Liver (tissue), 8 donors: ENCODE measurements at regions not wholly inside any gene's neighbourhood (a gene's known extent, or its start where the extent isn't known, plus 50 kb on each side); places are given as distances from the start of the nearest gene placed in this dataset.

Source experiments
- DNase-seq: peaks from one replicate; pipeline ENCODE4 v3.0.0-alpha.2; 2017; ENCODE audit warnings: low spot score
- H3K27ac ChIP-seq, 2 donors: one replicate each; pipeline ENCODE4 v1.7.0; 2013; ENCODE audit warnings: inconsistent platforms in 2 of 2, low read length in 2 of 2, control low read depth in 1 of 2, low read depth in 1 of 2, mild to moderate bottlenecking in 1 of 2
- H3K27me3 ChIP-seq, 4 donors: one replicate each; pipeline versions ENCODE4 v1.6.1 to v1.7.0; 2013; ENCODE audit warnings: low read length in 3 of 4, inconsistent platforms in 1 of 4, mild to moderate bottlenecking in 1 of 4, moderate library complexity in 1 of 4; ENCODE audit not compliant: control insufficient read depth in 4 of 4, insufficient read depth in 4 of 4
- H3K36me3 ChIP-seq, 4 donors: one replicate each; pipeline versions ENCODE4 v1.6.1 to v1.7.0; 2013; ENCODE audit warnings: low read length in 3 of 4, mild to moderate bottlenecking in 3 of 4, low read depth in 1 of 4, moderate library complexity in 1 of 4; ENCODE audit not compliant: control insufficient read depth in 4 of 4, insufficient read depth in 3 of 4
- H3K4me1 ChIP-seq, 4 donors: one replicate each; pipeline versions ENCODE4 v1.6.1 to v1.7.0; 2013; ENCODE audit warnings: low read length in 3 of 4, mild to moderate bottlenecking in 3 of 4, moderate library complexity in 1 of 4; ENCODE audit not compliant: control insufficient read depth in 4 of 4, insufficient read depth in 4 of 4
- H3K4me3 ChIP-seq, 3 donors: one replicate each; pipeline versions ENCODE4 v1.6.1 to v1.7.0; 2013; ENCODE audit warnings: low read length in 3 of 3, control low read depth in 1 of 3, low read depth in 1 of 3, mild to moderate bottlenecking in 1 of 3
- H3K9ac ChIP-seq, 2 donors: one replicate each; pipeline ENCODE4 v1.7.0; 2013; ENCODE audit warnings: low read length in 2 of 2, mild to moderate bottlenecking in 2 of 2, moderate library complexity in 2 of 2, control low read depth in 1 of 2, low read depth in 1 of 2
- H3K9me3 ChIP-seq, 4 donors: one replicate each; pipeline versions ENCODE4 v1.6.1 to v1.7.0; 2013; ENCODE audit warnings: low read length in 3 of 4; ENCODE audit not compliant: control insufficient read depth in 4 of 4
- ATF3 ChIP-seq: IDR thresholded peaks from 2 replicates; pipeline ENCODE4 v1.6.1; 2016; ENCODE audit warnings: antibody characterized with exemption
- CTCF ChIP-seq: fragments of 150-350 bp; IDR thresholded peaks from 2 replicates; pipeline ENCODE4 v1.5.1; 2017; ENCODE audit warnings: improper control_type of control experiment, low read depth, low read length; ENCODE audit not compliant: missing input control
- EGR1 ChIP-seq, 2 donors: IDR thresholded peaks; 2 replicates each; pipeline ENCODE4 v1.6.1; 2016 to 2018; ENCODE audit warnings: antibody characterized with exemption in 2 of 2, low read depth in 2 of 2
- FOXA1 ChIP-seq: IDR thresholded peaks from 2 replicates; pipeline ENCODE4 v1.6.1; 2016; ENCODE audit warnings: antibody characterized with exemption
- FOXA2 ChIP-seq: IDR thresholded peaks from 2 replicates; pipeline ENCODE4 v1.6.1; 2016; ENCODE audit warnings: antibody characterized with exemption
- GABPA ChIP-seq, 2 donors: IDR thresholded peaks in 1 of 2; conservative IDR thresholded peaks in 1 of 2; 2 replicates each; pipeline ENCODE4 v1.6.1; 2016; ENCODE audit warnings: antibody characterized with exemption in 2 of 2, mild to moderate bottlenecking in 1 of 2, moderate library complexity in 1 of 2
- HNF4A ChIP-seq, 2 donors: conservative IDR thresholded peaks; 2 replicates each; pipeline ENCODE4 v1.6.1; 2016; ENCODE audit warnings: antibody characterized with exemption in 2 of 2, mild to moderate bottlenecking in 2 of 2
- HNF4G ChIP-seq: IDR thresholded peaks from 2 replicates; pipeline ENCODE4 v1.6.1; 2016; ENCODE audit warnings: antibody characterized with exemption
- JUND ChIP-seq, 2 donors: IDR thresholded peaks; 2 replicates each; pipeline ENCODE4 v1.6.1; 2016; ENCODE audit warnings: antibody characterized with exemption in 2 of 2
- MAX ChIP-seq: IDR thresholded peaks from 2 replicates; pipeline ENCODE4 v1.6.1; 2016; ENCODE audit warnings: antibody characterized with exemption
- NR2F2 ChIP-seq: IDR thresholded peaks from 2 replicates; pipeline ENCODE4 v1.6.1; 2016; ENCODE audit warnings: antibody characterized with exemption
- RAD21 ChIP-seq, 2 donors: IDR thresholded peaks; 2 replicates each; pipeline ENCODE4 v1.6.1; 2016; ENCODE audit warnings: antibody characterized with exemption in 2 of 2, mild to moderate bottlenecking in 2 of 2
- REST ChIP-seq: IDR thresholded peaks from 2 replicates; pipeline ENCODE4 v1.6.1; 2016; ENCODE audit warnings: antibody characterized with exemption, mild to moderate bottlenecking
- RXRA ChIP-seq, 2 donors: IDR thresholded peaks; 2 replicates each; pipeline ENCODE4 v1.6.1; 2017 to 2018; ENCODE audit warnings: antibody characterized with exemption in 2 of 2, mild to moderate bottlenecking in 1 of 2
- SP1 ChIP-seq: IDR thresholded peaks from 2 replicates; pipeline ENCODE4 v1.6.1; 2018; ENCODE audit warnings: antibody characterized with exemption, mild to moderate bottlenecking
- TAF1 ChIP-seq: conservative IDR thresholded peaks from 2 replicates; pipeline ENCODE4 v1.6.1; 2016; ENCODE audit warnings: antibody characterized with exemption, mild to moderate bottlenecking
- YY1 ChIP-seq: IDR thresholded peaks from 2 replicates; pipeline ENCODE4 v1.6.1; 2016; ENCODE audit warnings: antibody characterized with exemption, mild to moderate bottlenecking
- ZBTB33 ChIP-seq: IDR thresholded peaks from 2 replicates; pipeline ENCODE4 v1.6.1; 2016; ENCODE audit warnings: antibody characterized with exemption
- WGBS: extraction: QIAGEN DNeasy Blood & Tissue Kit; methylation state at CpG from one replicate; pipeline ENCODE4 v1.1.7; 2013; 5-methylcytosine and 5-hydroxymethylcytosine counted together
- donor health status: healthy.
- donor health status: healthy.
- donor health status: healthy.
- donor health status: healthy.
- donor health status: healthy.

- no peak for DNase-seq
- no peaks in the 10 kb centered on the region for H3K9me3 ChIP-seq
- H3K27ac ChIP-seq = no peak overlapping the region
- no peak overlapping the region for H3K4me3 ChIP-seq
- no peaks in the 10 kb centered on the region for H3K36me3 ChIP-seq
- H3K4me1 ChIP-seq = no peaks in the 10 kb centered on the region
- TF ChIP-seq NR2F2 (no peak), FOXA2 (no peak), FOXA1 (no peak), HNF4A (conservative IDR thresholded peaks at IDR 0.05) (no peak)
- peaks cover 0 to 2% (median 0%) of the 10 kb centered on the region in 4 donors for H3K27me3 ChIP-seq
- H3K9ac ChIP-seq = no peak overlapping the region
- 68% methylated on average over 2 of the region's 2 CpGs for WGBS
These were observed 416.8 kb upstream of the SEMA3A start for GRCh38 chr7:84611391-84611790.

GRCh38 chr7:84610390-84610789 lies 415.8 kb upstream of the SEMA3A start:
- H3K36me3 ChIP-seq = no peaks in the 10 kb centered on the region
- no peak overlapping the region for H3K9ac ChIP-seq
- no peak overlapping the region for H3K4me3 ChIP-seq
- TF ChIP-seq MAX (no peak), JUND (IDR thresholded peaks at IDR 0.05) (no peak), RAD21 (IDR thresholded peaks at IDR 0.05) (no peak), ATF3 (no peak), HNF4A (conservative IDR thresholded peaks at IDR 0.05) (no peak)
- H3K4me1 ChIP-seq = no peaks in the 10 kb centered on the region
- H3K27me3 ChIP-seq = peaks cover 0 to 1% (median 0%) of the 10 kb centered on the region in 4 donors
- H3K27ac ChIP-seq = no peak overlapping the region
- no peaks in the 10 kb centered on the region for H3K9me3 ChIP-seq
- no peak for DNase-seq
- 83% methylated on average over 4 of the region's 4 CpGs for WGBS

- no peak for TF ChIP-seq EGR1 (IDR thresholded peaks at IDR 0.05; ENCODE audit: low read depth in 2 of 2)
- no peak for TF ChIP-seq YY1
- TF ChIP-seq TAF1 = no peak
- TF ChIP-seq JUND (IDR thresholded peaks at IDR 0.05) = no peak
- TF ChIP-seq CTCF = no peak
- TF ChIP-seq RXRA (IDR thresholded peaks at IDR 0.05) = no peak
- TF ChIP-seq SP1 = no peak
- no peak for TF ChIP-seq FOXA2
- no peak for TF ChIP-seq NR2F2
- TF ChIP-seq HNF4A (conservative IDR thresholded peaks at IDR 0.05) = no peak
- TF ChIP-seq ZBTB33 = no peak
- no peak for TF ChIP-seq ATF3
- no peak for TF ChIP-seq GABPA (IDR thresholded peaks at IDR 0.05 in 1 of 2, conservative IDR thresholded peaks at IDR 0.05 in 1 of 2)
- no peak for TF ChIP-seq RAD21 (IDR thresholded peaks at IDR 0.05)
- TF ChIP-seq HNF4G = no peak
- no peak for TF ChIP-seq MAX
- TF ChIP-seq REST = no peak
- peaks cover 0 to 7% (median under 1%) of the 10 kb centered on the region in 4 donors for H3K9me3 ChIP-seq
- WGBS = 77% methylated on average over 2 of the region's 2 CpGs
- peaks cover 0 to 3% (median 0%) of the 10 kb centered on the region in 4 donors for H3K27me3 ChIP-seq
- H3K4me1 ChIP-seq = no peaks in the 10 kb centered on the region
- DNase-seq = no peak
- H3K27ac ChIP-seq = no peak overlapping the region
- no peak overlapping the region for H3K9ac ChIP-seq
- no peak overlapping the region for H3K4me3 ChIP-seq
- H3K36me3 ChIP-seq = no peaks in the 10 kb centered on the region
These were observed 410.7 kb upstream of the SEMA3A start for GRCh38 chr7:84605301-84605700.
